GM18868 (cell line): ENCODE measurements at regions not wholly inside any gene's neighbourhood (a gene's known extent, or its start where the extent isn't known, plus 50 kb on each side); places are given as distances from the start of the nearest gene placed in this dataset.
"Not testable (repeated sequence)": the region's sequence is repeated elsewhere in the genome, so short reads cannot be mapped to it uniquely, and the experiment has no call there.

Source experiments
- ATAC-seq: cut with Tn5 transposase; IDR thresholded peaks from one replicate; pipeline ENCODE4 v1.9.1; 2021; ENCODE audit warnings: mild to moderate bottlenecking, moderate library complexity; ENCODE audit not compliant: unreplicated experiment

GRCh38 chr11:115608976-115609375, 104.8 kb upstream of the CADM1 start:
- ATAC-seq: no peak

- no peak for ATAC-seq
Observed at GRCh38 chr11:115607621-115608221, 103.5 kb upstream of the CADM1 start.

- ATAC-seq: no peak
Observed at GRCh38 chr11:115606498-115607220, 102.4 kb upstream of the CADM1 start.

GRCh38 chr11:115605871-115606497, 101.8 kb upstream of the CADM1 start:
- ATAC-seq: no peak

GRCh38 chr11:115605397-115605796, 101.2 kb upstream of the CADM1 start:
- ATAC-seq: not testable (repeated sequence)

GRCh38 chr11:115599125-115599524, 94.9 kb upstream of the CADM1 start:
- ATAC-seq: no peak

GRCh38 chr11:115598257-115598901, 94.2 kb upstream of the CADM1 start:
- ATAC-seq: no peak

- ATAC-seq: no peak
Observed at GRCh38 chr11:115591380-115591779, 87.2 kb upstream of the CADM1 start.

- no peak for ATAC-seq
Observed at GRCh38 chr11:115590254-115590653, 86.0 kb upstream of the CADM1 start.

- no peak for ATAC-seq
Observed at GRCh38 chr11:115587718-115588342, 83.6 kb upstream of the CADM1 start.

- no peak for ATAC-seq
Observed at GRCh38 chr11:115585361-115586024, 81.3 kb upstream of the CADM1 start.

- ATAC-seq: no peak
Observed at GRCh38 chr11:115581871-115582639, 77.8 kb upstream of the CADM1 start.

- no peak for ATAC-seq
Observed at GRCh38 chr11:115580927-115581680, 76.9 kb upstream of the CADM1 start.

- no peak for ATAC-seq
Observed at GRCh38 chr11:115580416-115580815, 76.2 kb upstream of the CADM1 start.

- ATAC-seq: no peak
Observed at GRCh38 chr11:115579181-115579825, 75.1 kb upstream of the CADM1 start.

- no peak for ATAC-seq
Observed at GRCh38 chr11:115578275-115578674, 74.1 kb upstream of the CADM1 start.

- no peak for ATAC-seq
Observed at GRCh38 chr11:115577701-115578100, 73.5 kb upstream of the CADM1 start.

- ATAC-seq: no peak
Observed at GRCh38 chr11:115576606-115577380, 72.6 kb upstream of the CADM1 start.
